Suprapubic skin (tissue), 4 donors: ENCODE measurements at regions not wholly inside any gene's neighbourhood (a gene's known extent, or its start where the extent isn't known, plus 50 kb on each side); places are given as distances from the start of the nearest gene placed in this dataset.

Experiments
- DNase-seq, 2 donors: peaks; one replicate each; pipeline ENCODE4 v3.0.0-alpha.2; 2019; ENCODE audit warnings: low spot score in 2 of 2
- H3K27ac ChIP-seq: fragments of 200-600 bp; sonication (generic); one replicate; pipeline ENCODE4 v1.5.1; 2019
- H3K27me3 ChIP-seq: fragments of 200-600 bp; sonication (generic); one replicate; pipeline ENCODE4 v1.5.1; 2019
- H3K36me3 ChIP-seq: fragments of 200-600 bp; sonication (generic); one replicate; pipeline ENCODE4 v1.5.1; 2019
- H3K4me1 ChIP-seq: fragments of 200-600 bp; sonication (generic); one replicate; pipeline ENCODE4 v1.5.1; 2019
- H3K4me3 ChIP-seq: fragments of 200-600 bp; sonication (generic); one replicate; pipeline ENCODE4 v1.5.1; 2019; ENCODE audit warnings: mild to moderate bottlenecking
- H3K9me3 ChIP-seq: fragments of 200-600 bp; sonication (generic); one replicate; pipeline ENCODE4 v1.5.1; 2019
- CTCF ChIP-seq, 2 donors: fragments of 200-600 bp in 1 of 2; fragments of 450-650 bp in 1 of 2; sonication (generic) in 1 of 2; IDR thresholded peaks; one replicate each; pipeline ENCODE4 v1.5.1; 2016 to 2019; ENCODE audit warnings: antibody characterized with exemption in 2 of 2, mild to moderate bottlenecking in 1 of 2, moderate library complexity in 1 of 2
- EP300 ChIP-seq: sonication (generic); formaldehyde crosslinking; IDR thresholded peaks from one replicate; pipeline ENCODE4 v1.6.1; 2017; ENCODE audit warnings: antibody characterized with exemption
- POLR2A ChIP-seq, 2 donors: fragments of 450-650 bp; IDR thresholded peaks; one replicate each; pipeline ENCODE4 v1.6.1; 2017; ENCODE audit warnings: antibody characterized with exemption in 2 of 2, mild to moderate bottlenecking in 2 of 2, moderate library complexity in 2 of 2
- POLR2AphosphoS5 ChIP-seq, 3 donors: sonication (generic); formaldehyde crosslinking; IDR thresholded peaks; one replicate each; pipeline ENCODE4 v1.6.1; 2017; ENCODE audit warnings: antibody characterized with exemption in 3 of 3
- WGBS: methylation state at CpG from one replicate; pipeline ENCODE4 v1.1.5; 2018; 5-methylcytosine and 5-hydroxymethylcytosine counted together

- H3K27me3 ChIP-seq: no peaks in the 10 kb centered on the region
- TF ChIP-seq CTCF (IDR thresholded peaks at IDR 0.05) (no peak), POLR2A (IDR thresholded peaks at IDR 0.05) (no peak), EP300 (no peak), POLR2AphosphoS5 (IDR thresholded peaks at IDR 0.05) (no peak)
- H3K27ac ChIP-seq: no peak overlapping the region
- no peaks in the 10 kb centered on the region for H3K4me1 ChIP-seq
- no peaks in the 10 kb centered on the region for H3K9me3 ChIP-seq
- H3K36me3 ChIP-seq: no peaks in the 10 kb centered on the region
- H3K4me3 ChIP-seq: no peak overlapping the region
- DNase-seq: no peak
Measured at GRCh38 chr6:27062755-27063154, 184.7 kb upstream of the PRSS16 start.

GRCh38 chr6:27065183-27065582 is 182.3 kb upstream of the PRSS16 start:
- no peaks in the 10 kb centered on the region for H3K9me3 ChIP-seq
- 91% methylated on average over 3 of the region's 3 CpGs for WGBS
- H3K27ac ChIP-seq: no peak overlapping the region
- TF ChIP-seq POLR2A (IDR thresholded peaks at IDR 0.05): no peak
- TF ChIP-seq EP300: no peak
- no peak for TF ChIP-seq POLR2AphosphoS5 (IDR thresholded peaks at IDR 0.05)
- no peak for TF ChIP-seq CTCF (IDR thresholded peaks at IDR 0.05)
- no peaks in the 10 kb centered on the region for H3K36me3 ChIP-seq
- no peaks in the 10 kb centered on the region for H3K4me1 ChIP-seq
- DNase-seq: no peak
- H3K4me3 ChIP-seq: no peak overlapping the region
- H3K27me3 ChIP-seq: peaks cover 5% of the 10 kb centered on the region

GRCh38 chr6:27066381-27066780 is 181.1 kb upstream of the PRSS16 start:
- TF ChIP-seq POLR2A (IDR thresholded peaks at IDR 0.05) (no peak), CTCF (IDR thresholded peaks at IDR 0.05) (no peak), POLR2AphosphoS5 (IDR thresholded peaks at IDR 0.05) (no peak), EP300 (no peak)
- no peaks in the 10 kb centered on the region for H3K36me3 ChIP-seq
- H3K27me3 ChIP-seq: peaks cover 5% of the 10 kb centered on the region
- DNase-seq: no peak
- H3K9me3 ChIP-seq: no peaks in the 10 kb centered on the region
- H3K4me3 ChIP-seq: no peak overlapping the region
- no peak overlapping the region for H3K27ac ChIP-seq
- H3K4me1 ChIP-seq: no peaks in the 10 kb centered on the region
- 26% methylated on average over 4 of the region's 4 CpGs for WGBS

GRCh38 chr6:27066802-27067201 is 180.7 kb upstream of the PRSS16 start:
- H3K36me3 ChIP-seq: no peaks in the 10 kb centered on the region
- H3K27ac ChIP-seq: no peak overlapping the region
- no peak overlapping the region for H3K4me3 ChIP-seq
- TF ChIP-seq EP300 (no peak), POLR2A (IDR thresholded peaks at IDR 0.05) (no peak), CTCF (IDR thresholded peaks at IDR 0.05) (no peak), POLR2AphosphoS5 (IDR thresholded peaks at IDR 0.05) (no peak)
- no peaks in the 10 kb centered on the region for H3K9me3 ChIP-seq
- H3K27me3 ChIP-seq: peaks cover 8% of the 10 kb centered on the region
- no peaks in the 10 kb centered on the region for H3K4me1 ChIP-seq
- 57% methylated on average over 1 of the region's 1 CpG for WGBS
- DNase-seq: no peak

GRCh38 chr6:27073441-27073840 is 174.1 kb upstream of the PRSS16 start:
- Histone ChIP-seq H3K4me1 (no peaks in the 10 kb centered on the region), H3K4me3 (no peak overlapping the region), H3K36me3 (no peaks in the 10 kb centered on the region), H3K9me3 (no peaks in the 10 kb centered on the region), H3K27ac (no peak overlapping the region), H3K27me3 (peaks cover 34% of the 10 kb centered on the region)
- no peak for DNase-seq
- 91% methylated on average over 3 of the region's 3 CpGs for WGBS
- TF ChIP-seq CTCF (IDR thresholded peaks at IDR 0.05): no peak
- no peak for TF ChIP-seq POLR2A (IDR thresholded peaks at IDR 0.05)
- no peak for TF ChIP-seq EP300
- no peak for TF ChIP-seq POLR2AphosphoS5 (IDR thresholded peaks at IDR 0.05)
